NCI-H2081 (cell line): ENCODE measurements at regions not wholly inside any gene's neighbourhood (a gene's known extent, or its start where the extent isn't known, plus 50 kb on each side); places are given as distances from the start of the nearest gene placed in this dataset.
A peak's percentile ranks its signal among the peaks of the same experiment; 100 is the strongest.
"Not testable (repeated sequence)": the region's sequence is repeated elsewhere in the genome, so short reads cannot be mapped to it uniquely, and the experiment has no call there.

Experiments
- DNase-seq, 2 experiments: peaks; one replicate each; lab custom pipeline; 2025; lab: John Stamatoyannopoulos, UW

DNA sequence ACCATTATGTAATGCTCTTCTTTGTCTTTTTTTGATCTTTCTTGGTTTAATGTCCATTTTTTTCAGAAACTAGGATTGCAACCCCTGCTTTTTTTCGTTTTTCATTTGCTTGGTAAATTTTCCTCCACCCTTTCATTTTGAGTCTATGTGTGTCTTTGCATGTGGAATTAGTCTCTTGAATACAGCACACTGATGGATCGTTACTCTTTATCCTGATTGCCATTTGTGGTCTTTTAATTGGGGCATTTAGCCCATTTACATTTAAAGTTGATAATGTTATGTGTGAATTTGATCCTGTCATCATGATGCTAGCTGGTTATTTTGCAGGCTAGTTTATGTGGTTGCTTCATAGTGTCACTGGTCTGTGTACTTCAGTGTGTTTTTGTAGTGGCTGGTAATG is 75.6 kb upstream of the ETV3 start:
- DNase-seq: no peak

DNA sequence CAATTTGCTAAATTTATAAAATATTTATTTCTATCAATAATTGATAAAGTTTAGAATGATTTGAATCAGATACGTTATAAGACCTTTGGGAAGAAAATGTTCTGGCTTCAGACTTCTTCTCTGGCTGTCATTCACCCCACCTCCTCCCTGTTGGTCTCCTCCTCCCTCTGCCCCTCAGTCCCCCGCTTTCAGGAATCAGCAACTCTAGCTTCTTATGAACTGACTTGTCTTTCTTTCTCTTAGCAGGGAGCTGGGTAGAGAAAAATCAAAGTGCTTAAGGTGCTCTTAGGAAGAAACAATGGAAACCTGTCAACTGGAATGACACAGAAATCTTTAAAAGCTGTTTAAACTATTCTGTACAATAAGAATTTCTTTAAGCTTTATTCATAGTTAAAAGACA is 71.3 kb upstream of the ETV3 start:
- no peak for DNase-seq

GRCh38 chr1:157205982-157206381 is 67.8 kb upstream of the ETV3 start:
- DNase-seq: not testable (repeated sequence)

DNA sequence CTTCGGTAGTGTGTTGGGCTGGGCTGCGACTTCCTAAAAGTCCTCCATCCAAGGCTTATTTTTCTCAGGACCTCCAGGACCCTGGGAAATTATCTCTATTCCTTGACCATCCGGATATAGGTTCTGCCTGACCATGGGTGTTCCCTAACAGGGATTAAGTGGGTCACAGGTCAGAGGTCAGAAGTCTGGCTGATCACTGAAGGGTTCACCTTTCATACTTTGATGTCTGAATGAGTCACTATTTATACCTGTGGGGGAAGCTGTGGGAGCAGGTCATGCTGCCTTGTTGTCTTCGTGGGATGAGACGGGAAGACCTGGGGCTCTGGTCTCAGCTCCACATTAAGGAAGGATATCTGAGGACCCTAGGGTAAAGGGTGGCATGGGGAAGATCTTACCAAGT is 65.0 kb upstream of the ETV3 start:
- no peak for DNase-seq

GRCh38 chr1:157202331-157202730 is 64.1 kb upstream of the ETV3 start:
- DNase-seq: no peak

DNA sequence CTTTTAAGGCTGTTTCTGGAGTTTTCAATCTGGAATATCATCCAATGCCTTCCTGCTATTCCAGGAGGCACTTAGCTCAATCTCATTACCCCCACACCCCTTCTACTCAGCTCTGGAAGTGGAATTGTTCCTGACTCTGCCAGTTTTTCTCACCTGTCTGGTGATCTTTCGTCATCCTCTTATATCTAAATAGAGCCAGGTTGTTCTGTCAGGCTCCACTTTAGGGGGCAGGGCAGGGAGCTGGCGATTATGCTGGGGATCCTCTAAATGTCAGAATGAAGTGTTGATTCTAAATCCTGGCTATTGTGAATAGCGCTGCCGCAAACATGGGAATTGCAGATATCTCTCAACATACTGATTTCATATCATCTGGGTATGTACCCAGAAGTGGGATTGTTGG is 63.6 kb upstream of the ETV3 start:
- DNase-seq: peak in 1 of 2 experiments; percentile 43

DNA sequence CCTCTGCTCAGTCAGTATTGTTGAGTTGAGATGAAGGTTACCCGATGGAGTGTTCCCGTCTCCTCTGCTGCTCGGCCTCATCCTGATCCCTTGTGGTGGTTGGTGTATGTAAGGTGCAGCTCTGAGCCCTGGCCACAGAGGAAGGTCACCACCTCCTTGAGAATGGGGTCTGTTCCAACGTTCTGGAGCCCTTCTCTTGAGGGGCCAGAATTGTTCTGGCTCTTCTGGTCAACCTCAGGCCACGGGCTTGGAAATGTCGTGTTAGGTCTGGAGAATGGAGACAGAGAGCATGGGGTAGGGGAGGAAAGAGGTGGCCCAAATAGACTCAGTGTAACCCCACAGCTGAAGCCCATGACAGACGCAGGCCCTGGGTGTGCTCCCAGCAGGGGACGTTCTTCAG is 62.3 kb upstream of the ETV3 start:
- DNase-seq: no peak

DNA sequence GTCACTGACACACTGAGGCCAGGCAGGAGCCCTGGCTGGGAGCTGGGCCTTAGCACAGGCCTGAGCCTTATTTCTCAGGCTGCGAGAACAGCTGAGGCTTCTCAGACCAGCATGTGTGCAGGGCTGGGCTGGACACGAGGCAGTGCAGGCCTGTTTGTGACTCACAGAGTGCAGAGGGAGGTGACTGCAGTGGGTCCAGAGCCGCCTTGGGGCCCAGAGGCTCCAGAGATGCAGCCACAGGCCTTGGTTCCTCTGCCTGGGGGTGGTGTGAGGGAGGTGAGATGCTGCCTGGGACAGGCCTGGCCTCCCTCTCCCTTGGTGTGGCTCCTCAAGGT is 61.2 kb upstream of the ETV3 start:
- DNase-seq: no peak

- no peak for DNase-seq
Observed at GRCh38 chr1:157198619-157199420, 60.6 kb upstream of the ETV3 start.

GRCh38 chr1:157197906-157198435 is 59.8 kb upstream of the ETV3 start:
- peak; percentile 15 to 37 for DNase-seq

DNA sequence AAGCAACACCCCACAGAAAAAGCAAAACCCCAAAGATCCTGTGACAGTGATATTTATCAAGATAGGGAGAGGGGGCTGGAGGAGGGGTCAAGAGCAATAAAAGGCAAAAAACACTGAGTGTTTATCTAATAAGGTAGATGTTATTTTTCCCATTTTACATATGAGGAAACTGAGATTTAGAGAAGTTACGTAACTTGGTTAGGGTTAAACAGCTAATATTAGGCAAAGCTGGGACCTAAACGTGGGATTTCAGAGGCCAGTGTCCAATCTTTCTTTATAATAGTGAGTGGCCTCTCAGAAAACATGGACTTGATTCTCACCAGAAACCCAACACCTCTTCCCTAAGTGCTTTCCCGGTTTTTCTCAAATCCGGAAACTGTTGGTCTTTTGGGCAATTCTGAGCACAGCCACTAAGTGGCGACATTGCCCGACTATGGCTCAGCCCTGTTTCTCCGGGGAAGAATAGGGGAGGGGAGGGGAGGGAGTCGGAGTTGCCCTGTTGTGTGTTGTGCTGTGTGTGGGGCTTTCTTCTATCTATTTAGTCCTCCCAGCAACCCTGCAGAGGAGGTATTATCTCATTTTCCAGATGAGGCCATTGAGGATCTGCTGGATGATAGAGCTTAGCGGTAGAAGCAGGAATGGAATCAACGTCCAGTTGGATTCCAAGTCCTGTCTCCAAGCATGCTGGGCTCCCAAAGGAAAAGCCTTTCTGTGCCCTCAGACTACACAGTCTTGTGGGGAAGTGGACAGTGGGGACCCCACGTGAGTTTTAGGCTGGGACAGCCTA is 58.7 kb upstream of the ETV3 start:
- DNase-seq: peak; percentile 10 to 61

- DNase-seq: no peak
Observed at GRCh38 chr1:157196245-157196543, 58.0 kb upstream of the ETV3 start.

DNA sequence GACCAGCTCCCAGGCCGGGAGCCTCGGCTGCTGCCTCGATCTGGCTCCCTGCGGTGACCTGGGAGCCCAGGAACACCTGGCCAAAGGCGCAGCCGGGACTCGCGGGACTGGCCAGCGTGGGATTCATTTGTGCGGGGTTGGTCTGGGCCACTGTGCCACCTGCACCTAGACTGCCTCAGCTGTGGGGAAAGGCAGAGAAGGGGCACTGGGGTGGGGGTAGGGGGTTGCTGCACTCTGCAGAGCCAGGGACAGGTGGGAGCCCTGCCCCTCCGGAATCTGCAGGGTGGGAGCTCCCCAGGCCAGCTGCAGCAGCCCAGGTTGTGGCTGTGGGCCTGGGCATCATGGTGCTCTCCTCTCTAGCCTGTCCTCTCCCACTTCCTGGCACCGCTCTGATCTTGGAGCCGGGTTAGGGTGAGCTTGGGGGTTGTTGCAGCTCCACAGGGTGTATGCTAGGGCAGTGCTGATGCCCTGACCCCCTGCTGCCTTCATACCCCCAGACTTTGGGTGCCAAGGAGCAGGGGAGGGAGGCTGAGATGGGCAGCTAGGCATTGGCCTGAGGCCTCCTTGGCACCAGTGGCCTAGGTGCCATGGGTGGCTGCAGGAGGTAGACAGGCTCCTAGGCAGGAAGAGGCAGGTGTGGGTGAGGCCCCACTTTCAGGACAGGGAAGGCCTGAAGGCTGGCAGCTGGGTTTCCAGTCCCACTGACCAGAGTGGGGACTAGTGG is 57.5 kb upstream of the ETV3 start:
- DNase-seq: no peak

- no peak for DNase-seq
Observed at GRCh38 chr1:157194731-157195520, 56.7 kb upstream of the ETV3 start.

DNA sequence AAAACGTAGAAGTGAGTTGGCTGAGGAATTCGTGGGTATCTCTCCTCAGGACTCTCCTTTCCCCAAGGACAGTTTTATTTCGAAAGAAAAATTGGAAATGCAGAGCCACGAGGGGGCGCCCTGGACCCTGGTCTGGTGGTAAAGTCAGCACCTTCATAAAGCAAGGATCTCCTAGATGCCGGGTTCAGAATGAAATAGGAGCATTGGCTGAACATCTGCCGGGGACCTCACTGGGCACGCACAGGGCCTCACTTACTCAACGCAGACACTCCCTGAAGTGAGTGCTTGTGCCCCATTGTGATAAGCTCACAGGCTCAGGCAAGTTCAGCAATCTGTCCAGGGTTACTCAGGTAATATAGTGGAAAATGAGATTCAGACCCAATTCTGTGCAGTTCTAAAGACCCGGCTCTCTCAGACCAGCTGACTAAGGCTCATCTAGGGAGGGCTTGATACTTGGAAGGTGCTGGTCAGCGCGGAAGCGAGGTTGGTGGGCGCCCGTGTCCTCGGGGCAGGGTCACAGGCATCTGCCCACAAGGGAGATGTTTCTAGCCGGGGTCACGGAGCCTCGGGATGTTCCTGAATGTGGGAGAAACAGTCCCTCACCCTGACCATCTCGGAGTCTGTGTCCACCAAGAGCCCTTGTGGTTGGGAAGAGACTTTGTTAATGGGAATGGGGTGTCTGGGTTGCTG is 55.7 kb upstream of the ETV3 start:
- peak; percentile 66 to 77 for DNase-seq

DNA sequence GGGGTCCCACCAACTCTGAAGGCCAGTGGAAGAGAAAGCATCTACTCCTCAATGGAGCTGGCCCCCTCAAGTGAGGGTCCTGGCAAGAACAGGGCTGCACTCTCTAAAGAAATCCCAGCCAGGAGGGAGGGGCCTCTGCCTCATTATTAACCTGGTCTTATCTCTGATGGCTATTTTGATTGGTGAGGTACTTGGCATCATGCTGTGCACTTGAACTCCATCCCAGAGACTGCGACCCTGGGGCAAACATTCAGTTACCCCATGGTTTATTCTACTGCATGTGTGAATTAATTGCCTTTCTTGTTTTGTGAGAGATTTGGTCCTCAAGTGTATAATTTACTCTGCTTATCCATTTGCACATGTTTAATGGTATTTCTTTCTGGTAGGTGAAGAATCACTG is 55.0 kb upstream of the ETV3 start:
- DNase-seq: peak in 1 of 2 experiments; percentile 23

GRCh38 chr1:157189986-157190982 is 52.1 kb upstream of the ETV3 start:
- no peak for DNase-seq

GRCh38 chr1:157189096-157189495 is 50.9 kb upstream of the ETV3 start:
- DNase-seq: no peak
